HAP-1 (cell line): ENCODE measurements at regions not wholly inside any gene's neighbourhood (a gene's known extent, or its start where the extent isn't known, plus 50 kb on each side); places are given as distances from the start of the nearest gene placed in this dataset.

ENCODE experiments used
- DNase-seq, 2 experiments: peaks; one replicate each; pipeline ENCODE4 v3.0.0-alpha.2; 2016 to 2020; ENCODE audit warnings: low spot score in 2 of 2
- H3K27me3 ChIP-seq: fragments of 250-450 bp; sonication (Bioruptor Pico); 2 replicates; pipeline ENCODE4 v1.5.1; 2020; ENCODE audit warnings: low read depth, mild to moderate bottlenecking, moderate library complexity
- H3K36me3 ChIP-seq: fragments of 250-450 bp; sonication (Bioruptor Pico); replicated peaks from 2 replicates; pipeline ENCODE4 v1.5.1; 2020; ENCODE audit warnings: mild to moderate bottlenecking
- H3K4me1 ChIP-seq: fragments of 250-450 bp; sonication (Bioruptor Pico); 2 replicates; pipeline ENCODE4 v1.5.1; 2020; ENCODE audit warnings: mild to moderate bottlenecking
- H3K4me3 ChIP-seq: fragments of 250-450 bp; sonication (Bioruptor Pico); 2 replicates; pipeline ENCODE4 v1.5.1; 2020; ENCODE audit warnings: mild to moderate bottlenecking, moderate library complexity
- H3K9me3 ChIP-seq: fragments of 250-450 bp; sonication (Bioruptor Pico); 2 replicates; pipeline ENCODE4 v1.5.1; 2020; ENCODE audit warnings: mild to moderate bottlenecking, moderate library complexity
- in situ Hi-C: fragments of 300-500 bp; cut with MboI; formaldehyde crosslinking; loops from 3 replicates; pipeline ENCODE4 v1.14.3; 2020; ENCODE audit warnings: low sequenced_read_pairs, inconsistent platforms, mixed read lengths

DNA sequence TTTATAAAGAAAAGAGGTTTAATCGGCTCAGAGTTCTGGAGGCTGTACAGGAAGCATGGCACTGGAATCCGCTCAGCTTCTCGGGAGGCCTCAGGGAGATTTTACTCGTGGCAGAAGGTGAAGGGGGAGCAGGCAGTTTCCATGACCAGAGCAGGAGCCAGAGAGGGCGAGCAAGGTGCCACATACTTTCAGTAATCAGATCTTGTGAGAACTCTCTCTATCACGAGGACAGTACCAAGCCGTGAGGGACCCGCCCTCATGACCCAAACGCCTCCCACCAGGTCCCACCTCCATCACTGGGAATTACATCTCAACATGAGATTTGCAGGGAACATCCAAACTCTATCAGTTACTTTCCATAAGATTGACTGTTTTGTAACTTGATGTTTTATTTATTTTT lies 70.7 kb upstream of the SYN2 start:
- H3K36me3 ChIP-seq: no peaks in the 10 kb centered on the region
- DNase-seq: no peak
- H3K9me3 ChIP-seq: no peaks in the 10 kb centered on the region
- H3K27me3 ChIP-seq: peaks cover 4% of the 10 kb centered on the region; the same call in 1 of the 2 replicates
- no peak overlapping the region for H3K4me3 ChIP-seq
- in situ Hi-C loops: no loop called here
- H3K4me1 ChIP-seq: no peaks in the 10 kb centered on the region

- in situ Hi-C loops: no loop called here
- Histone ChIP-seq H3K36me3 (no peaks in the 10 kb centered on the region), H3K27me3 (0 out of 2 replicates have a peak, but pooled peaks cover 3% of the 10 kb centered on the region), H3K9me3 (no peaks in the 10 kb centered on the region), H3K4me3 (no peak overlapping the region), H3K4me1 (no peaks in the 10 kb centered on the region)
- peak; percentile 42 to 58 for DNase-seq
Measured at GRCh38 chr3:11944052-11944673, 60.0 kb upstream of the SYN2 start.

DNA sequence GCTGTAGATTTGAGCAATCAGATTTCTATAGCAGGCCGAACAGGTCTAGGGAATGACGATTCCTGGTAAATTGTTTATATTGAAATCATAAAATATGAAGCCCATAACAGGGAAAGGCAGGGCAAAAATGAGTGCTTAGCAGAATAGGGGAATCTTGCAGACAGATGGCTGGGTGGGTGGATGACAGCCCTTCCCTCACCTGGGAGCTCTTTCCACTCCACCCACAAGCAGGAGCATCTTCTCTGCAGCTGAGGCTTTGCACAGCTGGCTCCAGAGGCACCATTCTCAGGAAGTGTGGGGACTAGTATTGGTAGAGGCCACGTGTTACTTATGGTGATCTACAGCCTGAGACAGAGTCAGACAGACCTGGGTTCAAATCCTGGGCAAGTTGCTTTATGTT lies 55.9 kb upstream of the SYN2 start:
- no peaks in the 10 kb centered on the region for H3K4me1 ChIP-seq
- no peaks in the 10 kb centered on the region for H3K9me3 ChIP-seq
- H3K36me3 ChIP-seq: no peaks in the 10 kb centered on the region
- DNase-seq: no peak
- H3K4me3 ChIP-seq: no peak overlapping the region
- in situ Hi-C loops: no loop called here
- 0 out of 2 replicates have a peak, but pooled peaks cover 3% of the 10 kb centered on the region for H3K27me3 ChIP-seq

DNA sequence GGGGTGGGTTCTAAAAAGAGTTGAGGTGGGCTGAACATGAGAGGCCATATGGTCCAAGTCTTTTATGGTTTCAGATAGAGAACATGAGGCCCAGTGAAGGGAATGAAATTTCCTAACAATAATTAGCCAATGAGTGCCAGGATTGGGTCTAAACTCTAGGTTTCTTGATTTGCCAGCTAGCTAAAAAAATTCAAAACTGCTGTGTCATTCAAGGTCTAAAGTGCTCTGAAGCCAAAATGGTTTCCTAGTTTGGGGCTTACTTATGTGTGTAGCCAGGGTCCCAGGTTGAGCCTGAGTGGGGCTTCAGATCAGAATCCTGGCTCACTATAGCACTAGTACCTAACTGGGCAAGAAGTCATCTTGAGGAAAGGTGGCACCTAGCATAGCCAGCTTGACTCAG lies 55.3 kb upstream of the SYN2 start:
- DNase-seq: no peak
- H3K36me3 ChIP-seq: no peaks in the 10 kb centered on the region
- H3K4me3 ChIP-seq: no peak overlapping the region
- H3K27me3 ChIP-seq: 0 out of 2 replicates have a peak, but pooled peaks cover 3% of the 10 kb centered on the region
- H3K9me3 ChIP-seq: no peaks in the 10 kb centered on the region
- in situ Hi-C loops: no loop called here
- H3K4me1 ChIP-seq: no peaks in the 10 kb centered on the region

GRCh38 chr3:11949351-11949750 lies 54.8 kb upstream of the SYN2 start:
- Histone ChIP-seq H3K4me3 (no peak overlapping the region), H3K27me3 (0 out of 2 replicates have a peak, but pooled peaks cover 3% of the 10 kb centered on the region), H3K4me1 (no peaks in the 10 kb centered on the region), H3K9me3 (no peaks in the 10 kb centered on the region), H3K36me3 (no peaks in the 10 kb centered on the region)
- no peak for DNase-seq
- in situ Hi-C loops: no loop called here

GRCh38 chr3:11950576-11950975 lies 53.6 kb upstream of the SYN2 start:
- no peak overlapping the region for H3K4me3 ChIP-seq
- 0 out of 2 replicates have a peak, but pooled peaks cover 2% of the 10 kb centered on the region for H3K27me3 ChIP-seq
- no peaks in the 10 kb centered on the region for H3K9me3 ChIP-seq
- H3K36me3 ChIP-seq: no peaks in the 10 kb centered on the region
- no peak for DNase-seq
- in situ Hi-C loops: no loop called here
- no peaks in the 10 kb centered on the region for H3K4me1 ChIP-seq

DNA sequence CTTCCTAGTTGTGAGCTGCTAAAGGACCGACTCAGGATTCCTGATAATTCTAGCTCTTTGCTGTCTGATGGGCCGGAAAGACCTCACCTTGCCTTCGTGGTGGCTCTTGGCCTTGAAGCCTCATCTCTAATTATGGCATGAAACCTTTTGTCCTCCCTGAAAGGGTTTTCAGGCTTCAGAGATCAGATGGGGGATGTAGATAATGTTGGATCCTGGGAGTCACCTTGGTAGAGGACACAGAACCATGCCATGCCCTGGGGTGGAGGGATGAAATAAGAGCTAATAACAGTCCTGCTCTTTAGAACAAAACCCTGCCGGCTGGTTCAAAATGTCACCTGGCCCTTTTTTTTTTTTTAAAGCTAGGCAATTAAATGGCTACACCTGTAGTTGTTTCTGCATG lies 50.8 kb upstream of the SYN2 start:
- Histone ChIP-seq H3K36me3 (no peaks in the 10 kb centered on the region), H3K4me3 (no peak overlapping the region), H3K9me3 (no peaks in the 10 kb centered on the region), H3K4me1 (no peaks in the 10 kb centered on the region), H3K27me3 (no peaks in the 10 kb centered on the region)
- no peak for DNase-seq
- in situ Hi-C loops: no loop called here

- Histone ChIP-seq H3K4me3 (no peak overlapping the region), H3K36me3 (no peaks in the 10 kb centered on the region), H3K9me3 (no peaks in the 10 kb centered on the region), H3K4me1 (no peaks in the 10 kb centered on the region), H3K27me3 (no peaks in the 10 kb centered on the region)
- in situ Hi-C loops: no loop called here
- no peak for DNase-seq
Measured at GRCh38 chr3:11953778-11954177, 50.4 kb upstream of the SYN2 start.

- H3K36me3 ChIP-seq: no peaks in the 10 kb centered on the region
- H3K27me3 ChIP-seq: no peaks in the 10 kb centered on the region
- no peak overlapping the region for H3K4me3 ChIP-seq
- no peaks in the 10 kb centered on the region for H3K9me3 ChIP-seq
- H3K4me1 ChIP-seq: no peaks in the 10 kb centered on the region
- no peak for DNase-seq
- in situ Hi-C loops: no loop called here
Measured at GRCh38 chr3:11954312-11954934, 49.8 kb upstream of the SYN2 start.
